CD4-positive, alpha-beta T cell treated with Interleukin-17A for 1 hour (primary cell): ENCODE measurements at regions not wholly inside any gene's neighbourhood (a gene's known extent, or its start where the extent isn't known, plus 50 kb on each side); places are given as distances from the start of the nearest gene placed in this dataset.
"Not testable (repeated sequence)": the region's sequence is repeated elsewhere in the genome, so short reads cannot be mapped to it uniquely, and the experiment has no call there.

ENCODE experiments used
- DNase-seq: peaks from one replicate; pipeline ENCODE4 v3.0.0-alpha.2; 2020

- DNase-seq: no peak
Observed at GRCh38 chr6:87755708-87756671, 54.0 kb upstream of the AKIRIN2 start.

GRCh38 chr6:87754828-87755227 is 52.8 kb upstream of the AKIRIN2 start:
- no peak for DNase-seq

- DNase-seq: no peak
Observed at GRCh38 chr6:87753131-87753685, 51.2 kb upstream of the AKIRIN2 start.

- not testable (repeated sequence) for DNase-seq
Observed at GRCh38 chr6:87752503-87752902, 50.5 kb upstream of the AKIRIN2 start.
